Tibial artery (tissue), 4 donors: ENCODE measurements at regions not wholly inside any gene's neighbourhood (a gene's known extent, or its start where the extent isn't known, plus 50 kb on each side); places are given as distances from the start of the nearest gene placed in this dataset.

Experiments used
- DNase-seq, 2 donors: peaks; one replicate each; pipeline ENCODE4 v3.0.0-alpha.2; 2019
- H3K27ac ChIP-seq, 2 donors: fragments of 200-600 bp; sonication (generic) in 1 of 2; 1 replicate in 1 of 2; 2 replicates in 1 of 2; pipeline ENCODE4 v1.5.1; 2018 to 2019; ENCODE audit warnings: mild to moderate bottlenecking in 1 of 2
- H3K27me3 ChIP-seq, 2 donors: fragments of 200-600 bp; sonication (generic) in 1 of 2; one replicate each; pipeline versions ENCODE4 v1.5.1 to v1.6.0; 2016 to 2019
- H3K36me3 ChIP-seq, 3 donors: fragments of 200-600 bp; sonication (generic) in 2 of 3; one replicate each; pipeline ENCODE4 v1.5.1; 2016 to 2019; ENCODE audit warnings: mild to moderate bottlenecking in 2 of 3
- H3K4me1 ChIP-seq, 4 donors: fragments of 200-600 bp; sonication (generic) in 2 of 4; 1 replicate in 3 of 4; 2 replicates in 1 of 4; pipeline ENCODE4 v1.5.1; 2016 to 2019
- H3K4me3 ChIP-seq, 2 donors: fragments of 200-600 bp; sonication (generic) in 1 of 2; 1 replicate in 1 of 2; 2 replicates in 1 of 2; pipeline ENCODE4 v1.5.1; 2018 to 2019; ENCODE audit warnings: mild to moderate bottlenecking in 2 of 2
- H3K9me3 ChIP-seq, 3 donors: fragments of 200-600 bp; sonication (generic) in 1 of 3; one replicate each; pipeline ENCODE4 v1.5.1; 2016 to 2019
- CTCF ChIP-seq, 2 experiments: fragments of 200-600 bp in 1 of 2; fragments of 450-650 bp in 1 of 2; IDR thresholded peaks; one replicate each; pipeline ENCODE4 v1.5.1; 2017 to 2019; ENCODE audit warnings: antibody characterized with exemption in 2 of 2, mild to moderate bottlenecking in 1 of 2, moderate library complexity in 1 of 2
- intact Hi-C: fragments of 100-400 bp; cut with DNase I; formaldehyde crosslinking; loops from one replicate; pipeline ENCODE4 v1.15.0; 2023; ENCODE audit warnings: low total_unique reads

- Histone ChIP-seq H3K4me3 (no peak overlapping the region), H3K4me1 (peaks cover 0 to 17% (median 0%) of the 10 kb centered on the region in 4 donors), H3K27me3 (no peaks in the 10 kb centered on the region), H3K9me3 (no peaks in the 10 kb centered on the region), H3K36me3 (no peaks in the 10 kb centered on the region), H3K27ac (no peak overlapping the region)
- intact Hi-C loops, result loop anchor here (10.0 kb wide), 1 partner anchor 92 kb away; no protein-coding TSS in a partner anchor
- no peak for TF ChIP-seq CTCF (IDR thresholded peaks at IDR 0.05)
- DNase-seq, result no peak
These were observed 176.9 kb upstream of the FN1 start for GRCh38 chr2:215612786-215613185.

DNA sequence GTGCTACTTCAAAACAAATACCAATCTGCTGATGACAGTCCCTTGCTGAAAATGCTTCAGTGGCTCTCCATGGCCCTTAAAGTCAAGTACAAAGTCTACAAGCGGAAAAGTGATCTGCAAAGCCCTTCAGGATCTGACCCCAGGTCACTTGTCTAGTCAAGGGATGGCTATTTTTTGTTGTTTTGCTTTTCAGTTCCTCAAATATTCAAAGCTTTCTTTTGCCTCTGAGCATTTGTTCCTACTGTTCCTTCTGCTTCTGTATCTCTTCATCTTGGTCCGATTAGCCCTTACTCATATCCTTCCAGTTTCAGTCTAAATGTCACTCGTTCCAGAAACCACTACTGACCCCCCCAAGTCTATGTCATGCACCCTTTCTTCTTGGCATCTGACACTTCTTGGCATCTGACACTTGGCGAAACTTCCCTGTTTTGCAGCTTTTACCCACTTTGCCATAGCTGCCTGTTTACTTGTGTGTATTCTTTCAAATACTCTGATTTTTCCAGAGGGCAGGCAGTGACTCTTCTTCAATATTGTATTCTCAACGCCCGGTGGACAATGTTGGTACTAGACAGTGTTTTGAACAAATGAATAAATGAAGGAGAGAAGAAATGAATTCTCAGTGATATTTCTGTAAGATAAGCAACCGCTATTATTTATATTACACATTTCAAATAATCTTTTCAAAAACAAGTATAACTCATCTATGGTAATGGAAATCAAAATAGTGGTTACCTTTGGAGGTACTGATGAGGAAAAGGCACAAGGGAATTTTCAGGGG, 175.9 kb upstream of the FN1 start:
- no peaks in the 10 kb centered on the region for H3K27me3 ChIP-seq
- no peaks in the 10 kb centered on the region for H3K9me3 ChIP-seq
- no peak overlapping the region for H3K4me3 ChIP-seq
- H3K4me1 ChIP-seq, result peaks cover 0 to 18% (median 0%) of the 10 kb centered on the region in 4 donors
- no peaks in the 10 kb centered on the region for H3K36me3 ChIP-seq
- TF ChIP-seq CTCF (IDR thresholded peaks at IDR 0.05), result no peak
- DNase-seq, result no peak
- no peak overlapping the region for H3K27ac ChIP-seq
- intact Hi-C loops, result loop anchor here (10.0 kb wide), 1 partner anchor 93 kb away; no protein-coding TSS in a partner anchor

GRCh38 chr2:215609089-215610032, 173.5 kb upstream of the FN1 start:
- Histone ChIP-seq H3K9me3 (no peaks in the 10 kb centered on the region), H3K27me3 (no peaks in the 10 kb centered on the region), H3K4me3 (no peak overlapping the region), H3K4me1 (peaks cover 0 to 34% (median 0%) of the 10 kb centered on the region in 4 donors), H3K36me3 (no peaks in the 10 kb centered on the region), H3K27ac (no peak overlapping the region)
- no peak for DNase-seq
- intact Hi-C loops, result loop anchor here (10.0 kb wide), 1 partner anchor 95 kb away; no protein-coding TSS in a partner anchor
- no peak for TF ChIP-seq CTCF (IDR thresholded peaks at IDR 0.05)

DNA sequence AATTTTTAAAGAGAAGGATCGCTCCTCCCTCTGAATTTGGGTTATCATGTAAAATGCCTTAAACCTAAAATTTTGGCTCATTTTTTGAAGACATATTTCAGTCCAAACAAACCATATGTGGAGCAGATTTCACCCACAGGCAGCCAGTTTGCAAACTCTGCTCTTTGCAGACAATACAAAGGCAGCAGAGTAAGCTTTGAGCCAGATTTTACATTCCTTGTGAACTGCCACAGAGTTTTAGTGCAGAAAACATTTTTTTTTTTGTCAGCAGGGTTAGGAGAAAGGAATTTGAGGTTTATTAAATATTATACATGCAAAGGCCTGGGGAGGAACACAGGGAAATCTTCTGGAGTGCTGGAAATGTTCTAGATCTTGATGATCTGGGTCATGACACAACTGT, 171.9 kb upstream of the FN1 start:
- Histone ChIP-seq H3K9me3 (no peaks in the 10 kb centered on the region), H3K36me3 (no peaks in the 10 kb centered on the region), H3K4me3 (no peak overlapping the region), H3K27ac (no peak overlapping the region), H3K4me1 (peaks cover 0 to 32% (median 0%) of the 10 kb centered on the region in 4 donors), H3K27me3 (no peaks in the 10 kb centered on the region)
- DNase-seq, result no peak
- intact Hi-C loops, result no loop called here
- no peak for TF ChIP-seq CTCF (IDR thresholded peaks at IDR 0.05)

- Histone ChIP-seq H3K27ac (no peak overlapping the region), H3K4me1 (peaks cover 0 to 41% (median 7%) of the 10 kb centered on the region in 4 donors), H3K9me3 (no peaks in the 10 kb centered on the region), H3K27me3 (no peaks in the 10 kb centered on the region), H3K4me3 (no peak overlapping the region), H3K36me3 (no peaks in the 10 kb centered on the region)
- no peak for TF ChIP-seq CTCF (IDR thresholded peaks at IDR 0.05)
- DNase-seq, result no peak
- intact Hi-C loops, result no loop called here
These were observed 170.4 kb upstream of the FN1 start for GRCh38 chr2:215606219-215606618.
